PFSK-1 (cell line): ENCODE measurements at regions not wholly inside any gene's neighbourhood (a gene's known extent, or its start where the extent isn't known, plus 50 kb on each side); places are given as distances from the start of the nearest gene placed in this dataset.

Source experiments
- FOXP2 ChIP-seq: optimal IDR thresholded peaks from 2 replicates; pipeline ENCODE3; 2011; ENCODE audit warnings: borderline replicate concordance, control low read depth, inconsistent platforms; ENCODE audit not compliant: insufficient read depth; ENCODE audit errors: extremely low read length, extremely low read depth
- POLR2AphosphoS5 ChIP-seq: IDR thresholded peaks from 2 replicates; pipeline ENCODE4 v1.6.1; 2012; ENCODE audit warnings: low read depth, mild to moderate bottlenecking, control low read depth, low read length, moderate library complexity
- SIN3A ChIP-seq: IDR thresholded peaks from 2 replicates; pipeline ENCODE4 v1.6.1; 2012; ENCODE audit warnings: mild to moderate bottlenecking, low read length, moderate library complexity, borderline replicate concordance; ENCODE audit not compliant: insufficient read depth
- TAF1 ChIP-seq: IDR thresholded peaks from 2 replicates; pipeline ENCODE4 v1.6.1; 2012; ENCODE audit warnings: low read length, control low read depth, borderline replicate concordance; ENCODE audit not compliant: insufficient read depth
- TF ChIP-seq, protein P1 (sequence below), 2 experiments: IDR thresholded peaks; 2 replicates each; pipeline versions ENCODE4 v1.6.1 to v1.8.0; 2011 to 2012; ENCODE audit warnings: low read depth in 2 of 2, low read length in 2 of 2, control low read depth in 1 of 2, inconsistent platforms in 1 of 2, mild to moderate bottlenecking in 1 of 2, moderate library complexity in 1 of 2; ENCODE audit not compliant: insufficient read depth in 1 of 2

DNA sequence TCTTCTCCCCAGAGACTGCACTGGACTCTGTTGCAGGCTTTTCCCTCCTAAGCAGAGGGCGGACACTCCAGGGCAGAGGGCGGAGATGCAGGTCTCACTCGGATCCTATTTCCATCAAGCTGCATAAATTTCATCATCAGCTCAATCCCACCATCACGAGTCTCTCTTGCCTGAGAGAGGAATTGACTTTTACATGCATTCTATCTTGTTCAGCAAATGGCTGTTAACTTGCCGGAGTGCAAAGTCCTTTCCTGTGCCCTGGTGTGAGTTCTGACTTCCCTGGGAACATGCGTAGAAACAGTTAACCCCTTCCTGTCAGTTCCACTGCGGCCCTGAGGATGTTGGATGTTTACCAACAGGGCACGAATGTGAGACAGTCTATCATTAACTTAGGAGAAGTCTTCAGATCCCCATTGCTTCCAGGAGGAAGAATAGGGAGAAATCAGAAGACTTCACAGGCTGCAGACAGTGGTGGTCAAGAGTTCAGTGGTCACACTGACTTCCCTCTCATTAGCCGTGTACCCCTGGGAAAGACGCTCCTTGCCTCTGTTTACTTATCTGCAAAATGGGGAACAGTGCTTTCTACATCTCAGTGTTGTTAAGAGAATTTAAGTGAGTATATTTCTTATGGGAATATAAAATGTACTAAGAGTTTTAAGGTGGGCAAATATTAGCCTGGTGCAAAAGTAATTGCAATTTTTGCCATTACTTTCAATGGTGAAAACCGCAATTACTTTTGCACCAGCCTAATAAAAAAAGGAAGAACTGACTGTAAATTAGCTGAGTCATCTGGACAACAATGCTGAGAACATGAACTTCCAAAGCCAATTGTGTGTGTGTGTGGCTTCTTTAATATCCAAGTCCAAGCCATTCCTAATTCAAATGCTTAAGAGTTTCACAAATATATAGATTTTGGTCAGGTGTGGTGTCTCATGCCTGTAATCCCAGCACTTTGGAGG is 248.0 kb downstream of the DRD1 start:
- TF ChIP-seq FOXP2 = no peak

DNA sequence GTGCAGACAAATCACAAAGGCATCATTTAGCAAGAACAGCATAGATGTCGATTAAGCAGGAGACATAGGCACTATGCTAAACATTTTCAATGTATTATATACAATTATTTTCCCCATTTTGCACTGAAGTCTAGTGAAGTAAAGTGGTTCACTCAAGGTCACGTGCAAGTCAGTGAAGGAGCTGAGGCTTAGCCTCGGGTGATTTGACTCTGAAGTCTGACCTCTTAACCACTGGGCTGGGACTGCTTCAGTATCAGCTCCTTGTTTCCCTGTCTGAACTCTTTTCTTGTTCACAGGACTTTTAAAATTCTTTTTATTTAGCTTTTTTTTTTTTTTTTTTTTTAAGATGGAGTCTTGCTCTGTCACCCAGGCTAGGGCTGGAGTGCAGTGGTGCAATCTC is 262.7 kb downstream of the DRD1 start:
- no peak for TF ChIP-seq POLR2AphosphoS5
- TF ChIP-seq SIN3A = no peak
- no peak for TF ChIP-seq TAF1
- TF ChIP-seq, protein P1, sequence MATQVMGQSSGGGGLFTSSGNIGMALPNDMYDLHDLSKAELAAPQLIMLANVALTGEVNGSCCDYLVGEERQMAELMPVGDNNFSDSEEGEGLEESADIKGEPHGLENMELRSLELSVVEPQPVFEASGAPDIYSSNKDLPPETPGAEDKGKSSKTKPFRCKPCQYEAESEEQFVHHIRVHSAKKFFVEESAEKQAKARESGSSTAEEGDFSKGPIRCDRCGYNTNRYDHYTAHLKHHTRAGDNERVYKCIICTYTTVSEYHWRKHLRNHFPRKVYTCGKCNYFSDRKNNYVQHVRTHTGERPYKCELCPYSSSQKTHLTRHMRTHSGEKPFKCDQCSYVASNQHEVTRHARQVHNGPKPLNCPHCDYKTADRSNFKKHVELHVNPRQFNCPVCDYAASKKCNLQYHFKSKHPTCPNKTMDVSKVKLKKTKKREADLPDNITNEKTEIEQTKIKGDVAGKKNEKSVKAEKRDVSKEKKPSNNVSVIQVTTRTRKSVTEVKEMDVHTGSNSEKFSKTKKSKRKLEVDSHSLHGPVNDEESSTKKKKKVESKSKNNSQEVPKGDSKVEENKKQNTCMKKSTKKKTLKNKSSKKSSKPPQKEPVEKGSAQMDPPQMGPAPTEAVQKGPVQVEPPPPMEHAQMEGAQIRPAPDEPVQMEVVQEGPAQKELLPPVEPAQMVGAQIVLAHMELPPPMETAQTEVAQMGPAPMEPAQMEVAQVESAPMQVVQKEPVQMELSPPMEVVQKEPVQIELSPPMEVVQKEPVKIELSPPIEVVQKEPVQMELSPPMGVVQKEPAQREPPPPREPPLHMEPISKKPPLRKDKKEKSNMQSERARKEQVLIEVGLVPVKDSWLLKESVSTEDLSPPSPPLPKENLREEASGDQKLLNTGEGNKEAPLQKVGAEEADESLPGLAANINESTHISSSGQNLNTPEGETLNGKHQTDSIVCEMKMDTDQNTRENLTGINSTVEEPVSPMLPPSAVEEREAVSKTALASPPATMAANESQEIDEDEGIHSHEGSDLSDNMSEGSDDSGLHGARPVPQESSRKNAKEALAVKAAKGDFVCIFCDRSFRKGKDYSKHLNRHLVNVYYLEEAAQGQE (IDR thresholded peaks at IDR 0.05; ENCODE audit: insufficient read depth in 1 of 2, low read depth in 2 of 2, low read length in 2 of 2) = no peak
- no peak for TF ChIP-seq FOXP2

DNA sequence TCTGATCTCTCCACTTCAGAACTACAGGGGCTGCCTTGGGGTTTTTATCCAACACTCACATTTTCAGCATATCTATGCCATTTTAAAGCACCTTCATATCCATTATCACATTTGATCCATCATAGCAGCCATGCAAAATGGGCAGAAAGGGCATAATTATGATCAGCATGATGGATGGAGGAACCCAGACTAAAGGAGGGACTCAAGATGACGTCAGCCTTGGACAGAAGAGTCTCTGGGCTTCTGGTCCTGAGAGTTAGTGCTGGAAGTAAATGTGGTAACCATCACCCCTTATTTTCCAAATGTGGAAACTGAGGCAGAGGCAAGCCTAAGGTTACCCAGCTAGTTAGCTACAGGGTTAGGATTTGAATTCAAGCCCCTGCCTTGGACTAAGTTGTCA is 273.1 kb downstream of the DRD1 start:
- no peak for TF ChIP-seq SIN3A
- TF ChIP-seq, protein P1 (IDR thresholded peaks at IDR 0.05; ENCODE audit: insufficient read depth in 1 of 2, low read depth in 2 of 2, low read length in 2 of 2) = no peak

DNA sequence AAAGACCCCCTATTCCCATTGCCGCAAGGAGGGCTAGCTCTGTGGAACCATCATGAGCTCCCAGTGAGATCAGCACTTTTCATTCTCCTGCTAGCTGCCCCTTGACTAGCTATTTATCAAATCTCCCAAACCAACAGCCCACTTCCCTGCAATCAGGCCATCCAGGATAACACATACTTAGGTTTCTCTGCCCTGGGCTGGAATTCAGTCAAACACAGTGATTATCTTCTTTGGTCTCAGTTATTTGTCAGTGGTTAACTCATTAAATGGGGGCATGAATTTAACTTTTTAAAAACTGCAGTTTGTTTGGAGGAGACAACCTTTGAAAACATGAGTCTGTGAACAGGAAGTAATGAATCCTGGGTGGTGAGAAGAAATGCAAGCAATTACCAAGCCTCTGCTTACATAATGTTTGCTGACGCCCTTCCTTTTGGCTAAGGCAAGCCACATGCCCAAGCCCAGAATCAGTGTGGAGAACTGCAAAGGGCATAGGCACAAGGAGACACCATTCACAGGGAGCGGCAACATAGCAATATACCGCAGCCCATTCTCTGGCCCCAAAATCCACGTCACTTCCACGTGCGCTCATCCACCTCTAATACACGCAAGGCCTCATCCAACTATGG is 275.0 kb downstream of the DRD1 start:
- TF ChIP-seq, protein P1 (IDR thresholded peaks at IDR 0.05; ENCODE audit: insufficient read depth in 1 of 2, low read depth in 2 of 2, low read length in 2 of 2) = no peak

DNA sequence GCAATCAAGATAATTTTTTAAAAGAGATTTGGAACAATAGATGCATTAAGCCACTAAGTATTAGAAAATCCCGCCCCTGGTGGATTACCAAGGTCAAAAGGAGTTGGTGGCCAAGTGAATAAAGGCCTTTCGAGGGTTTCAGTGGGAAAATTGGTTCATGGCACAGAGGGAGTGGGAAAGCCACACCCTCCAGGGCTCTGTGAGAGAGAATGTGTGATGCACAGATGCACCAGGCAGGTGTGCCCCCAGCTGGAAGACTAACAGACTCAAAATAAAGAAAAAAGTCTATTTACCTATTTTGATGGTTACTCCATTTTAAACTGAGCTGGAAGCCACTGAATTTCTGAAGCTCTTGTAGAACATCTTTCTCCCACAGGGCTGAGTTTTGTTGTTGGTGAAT is 278.0 kb downstream of the DRD1 start:
- no peak for TF ChIP-seq SIN3A
- TF ChIP-seq, protein P1 (IDR thresholded peaks at IDR 0.05; ENCODE audit: insufficient read depth in 1 of 2, low read depth in 2 of 2, low read length in 2 of 2) = no peak
- no peak for TF ChIP-seq FOXP2
- no peak for TF ChIP-seq TAF1
- TF ChIP-seq POLR2AphosphoS5 = no peak
